ENCODE measurements at regions not wholly inside any gene's neighbourhood (a gene's known extent, or its start where the extent isn't known, plus 50 kb on each side); places are given as distances from the start of the nearest gene placed in this dataset.

DNA sequence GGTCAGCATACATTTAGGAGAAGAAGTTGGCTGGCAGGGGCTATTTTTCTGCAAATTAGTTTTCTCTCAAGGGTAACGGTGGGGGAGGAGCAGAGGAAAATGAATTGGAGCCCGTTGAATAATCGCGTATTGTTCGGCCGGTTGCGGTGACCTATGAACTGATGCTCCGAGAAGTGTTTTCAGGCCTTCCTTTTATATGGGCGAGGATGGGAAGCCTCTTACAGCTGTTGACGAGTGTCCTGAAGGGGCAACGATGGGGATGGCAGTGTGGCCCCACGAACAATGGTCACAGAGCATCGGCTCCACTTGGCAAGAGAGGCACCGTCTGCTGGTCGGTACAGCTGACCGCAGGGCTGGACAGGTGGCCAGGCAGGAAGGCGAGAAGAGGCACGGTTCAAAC, 400.7 kb downstream of the ZSWIM6 start:
- Histone ChIP-seq H3K9me3 (ENCODE audit: control insufficient read depth in 2 of 2, low read length in 2 of 2) (no peaks in the 10 kb centered on the region), H3K4me3 (ENCODE audit: low read length in 2 of 2) (no peak overlapping the region), H3K27ac (ENCODE audit: low read depth in 2 of 2, low read length in 2 of 2) (no peak overlapping the region), H3K27me3 (ENCODE audit: control insufficient read depth in 2 of 2, insufficient read depth in 2 of 2, low read length in 2 of 2) (no peaks in the 10 kb centered on the region), H3K4me1 (ENCODE audit: control insufficient read depth in 2 of 2, insufficient read depth in 2 of 2, low read length in 2 of 2) (no peaks in the 10 kb centered on the region), H3K36me3 (ENCODE audit: control insufficient read depth in 2 of 2, insufficient read depth in 2 of 2, low read length in 2 of 2) (no peaks in the 10 kb centered on the region), H3K9ac (ENCODE audit: low read depth in 1 of 2, low read length in 2 of 2) (no peak overlapping the region)

DNA sequence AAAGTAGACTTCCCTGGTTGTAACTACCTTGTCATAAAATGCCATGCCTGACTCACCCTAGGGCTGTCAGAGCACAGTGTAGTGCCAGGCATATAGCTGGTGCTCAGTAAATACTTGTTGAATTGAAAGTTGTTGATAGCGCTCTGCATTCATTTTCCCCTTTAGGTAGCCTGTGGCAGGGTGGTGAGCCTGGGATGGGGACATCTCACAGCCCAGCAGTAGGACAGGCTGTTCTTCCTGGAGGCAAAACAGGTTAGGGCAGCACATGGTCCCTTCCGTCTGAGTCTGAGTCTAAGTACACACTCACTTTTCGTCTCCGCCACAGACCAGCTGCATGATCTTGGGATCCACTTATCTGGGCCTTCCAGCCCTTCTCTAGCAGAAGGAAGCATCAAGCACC, 401.9 kb downstream of the ZSWIM6 start:
- no peak overlapping the region for H3K4me3 ChIP-seq (ENCODE audit: low read length in 2 of 2)
- no peaks in the 10 kb centered on the region for H3K36me3 ChIP-seq (ENCODE audit: control insufficient read depth in 2 of 2, insufficient read depth in 2 of 2, low read length in 2 of 2)
- H3K9ac ChIP-seq (ENCODE audit: low read depth in 1 of 2, low read length in 2 of 2) = no peak overlapping the region
- H3K9me3 ChIP-seq (ENCODE audit: control insufficient read depth in 2 of 2, low read length in 2 of 2) = no peaks in the 10 kb centered on the region
- no peaks in the 10 kb centered on the region for H3K27me3 ChIP-seq (ENCODE audit: control insufficient read depth in 2 of 2, insufficient read depth in 2 of 2, low read length in 2 of 2)
- no peaks in the 10 kb centered on the region for H3K4me1 ChIP-seq (ENCODE audit: control insufficient read depth in 2 of 2, insufficient read depth in 2 of 2, low read length in 2 of 2)
- no peak overlapping the region for H3K27ac ChIP-seq (ENCODE audit: low read depth in 2 of 2, low read length in 2 of 2)

DNA sequence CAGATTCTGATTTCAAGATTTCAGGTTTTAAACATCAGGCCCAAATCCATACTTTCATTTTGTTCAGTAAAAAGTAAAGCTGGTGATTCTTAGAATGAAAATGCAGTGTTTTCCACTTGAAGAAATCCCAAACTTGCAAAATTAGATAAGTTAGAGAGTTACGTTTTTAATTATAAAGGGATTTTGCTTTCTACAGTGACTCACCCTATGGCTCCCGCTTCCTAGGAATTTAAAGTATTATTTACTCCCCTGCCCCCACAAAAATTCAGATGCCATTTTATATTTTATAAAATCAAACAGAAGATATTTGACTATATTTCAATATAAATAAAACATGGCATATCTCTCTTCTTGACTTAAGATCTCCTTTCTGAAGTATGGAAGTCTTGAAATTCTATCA, 402.9 kb downstream of the ZSWIM6 start:
- Histone ChIP-seq H3K36me3 (ENCODE audit: control insufficient read depth in 2 of 2, insufficient read depth in 2 of 2, low read length in 2 of 2) (no peaks in the 10 kb centered on the region), H3K4me3 (ENCODE audit: low read length in 2 of 2) (no peak overlapping the region), H3K27me3 (ENCODE audit: control insufficient read depth in 2 of 2, insufficient read depth in 2 of 2, low read length in 2 of 2) (no peaks in the 10 kb centered on the region), H3K9me3 (ENCODE audit: control insufficient read depth in 2 of 2, low read length in 2 of 2) (no peaks in the 10 kb centered on the region), H3K27ac (ENCODE audit: low read depth in 2 of 2, low read length in 2 of 2) (no peak overlapping the region), H3K9ac (ENCODE audit: low read depth in 1 of 2, low read length in 2 of 2) (no peak overlapping the region), H3K4me1 (ENCODE audit: control insufficient read depth in 2 of 2, insufficient read depth in 2 of 2, low read length in 2 of 2) (no peaks in the 10 kb centered on the region)

DNA sequence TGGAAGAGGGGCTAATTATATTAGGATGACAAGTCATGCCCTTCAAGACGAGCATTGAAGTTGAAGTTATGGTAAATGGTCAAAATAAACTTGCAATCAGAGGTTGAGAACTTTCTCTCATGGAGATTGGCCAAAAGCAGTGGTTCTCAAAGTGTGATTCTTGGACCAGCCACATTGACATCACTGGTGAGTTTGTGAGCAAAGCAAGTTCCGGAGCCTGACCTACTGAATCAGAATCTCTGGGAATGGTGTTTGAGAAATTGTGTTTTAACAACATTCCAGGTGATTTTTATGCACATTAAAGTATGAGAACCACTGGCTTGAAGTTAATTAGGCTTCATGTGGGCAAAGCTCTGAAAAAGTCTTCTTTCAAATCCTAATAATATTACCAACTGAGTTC, 403.5 kb downstream of the ZSWIM6 start:
- Histone ChIP-seq H3K4me1 (ENCODE audit: control insufficient read depth in 2 of 2, insufficient read depth in 2 of 2, low read length in 2 of 2) (no peaks in the 10 kb centered on the region), H3K27me3 (ENCODE audit: control insufficient read depth in 2 of 2, insufficient read depth in 2 of 2, low read length in 2 of 2) (no peaks in the 10 kb centered on the region), H3K9ac (ENCODE audit: low read depth in 1 of 2, low read length in 2 of 2) (no peak overlapping the region), H3K36me3 (ENCODE audit: control insufficient read depth in 2 of 2, insufficient read depth in 2 of 2, low read length in 2 of 2) (no peaks in the 10 kb centered on the region), H3K9me3 (ENCODE audit: control insufficient read depth in 2 of 2, low read length in 2 of 2) (no peaks in the 10 kb centered on the region), H3K27ac (ENCODE audit: low read depth in 2 of 2, low read length in 2 of 2) (no peak overlapping the region), H3K4me3 (ENCODE audit: low read length in 2 of 2) (no peak overlapping the region)

DNA sequence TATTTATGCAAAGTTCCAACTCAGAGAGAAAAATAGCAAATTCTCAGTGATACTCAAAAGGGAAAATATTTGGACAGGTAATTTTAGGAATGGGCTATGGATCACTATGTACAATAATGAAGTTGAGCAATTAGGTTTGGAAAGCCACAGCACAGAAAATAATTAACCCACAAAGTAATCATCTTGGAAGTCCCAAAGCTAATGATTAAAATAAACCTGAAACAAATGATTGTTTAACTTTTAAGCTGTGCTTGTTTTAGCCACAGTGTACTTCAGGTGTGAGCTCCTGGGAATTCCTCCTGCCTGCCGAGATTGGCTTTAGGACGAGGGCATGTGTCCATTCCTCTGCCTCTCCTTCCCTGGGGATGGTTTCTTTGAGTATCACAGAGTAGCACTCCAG, 403.9 kb downstream of the ZSWIM6 start:
- Histone ChIP-seq H3K4me1 (ENCODE audit: control insufficient read depth in 2 of 2, insufficient read depth in 2 of 2, low read length in 2 of 2) (no peaks in the 10 kb centered on the region), H3K36me3 (ENCODE audit: control insufficient read depth in 2 of 2, insufficient read depth in 2 of 2, low read length in 2 of 2) (no peaks in the 10 kb centered on the region), H3K4me3 (ENCODE audit: low read length in 2 of 2) (no peak overlapping the region), H3K27ac (ENCODE audit: low read depth in 2 of 2, low read length in 2 of 2) (no peak overlapping the region), H3K9ac (ENCODE audit: low read depth in 1 of 2, low read length in 2 of 2) (no peak overlapping the region), H3K9me3 (ENCODE audit: control insufficient read depth in 2 of 2, low read length in 2 of 2) (no peaks in the 10 kb centered on the region), H3K27me3 (ENCODE audit: control insufficient read depth in 2 of 2, insufficient read depth in 2 of 2, low read length in 2 of 2) (no peaks in the 10 kb centered on the region)

DNA sequence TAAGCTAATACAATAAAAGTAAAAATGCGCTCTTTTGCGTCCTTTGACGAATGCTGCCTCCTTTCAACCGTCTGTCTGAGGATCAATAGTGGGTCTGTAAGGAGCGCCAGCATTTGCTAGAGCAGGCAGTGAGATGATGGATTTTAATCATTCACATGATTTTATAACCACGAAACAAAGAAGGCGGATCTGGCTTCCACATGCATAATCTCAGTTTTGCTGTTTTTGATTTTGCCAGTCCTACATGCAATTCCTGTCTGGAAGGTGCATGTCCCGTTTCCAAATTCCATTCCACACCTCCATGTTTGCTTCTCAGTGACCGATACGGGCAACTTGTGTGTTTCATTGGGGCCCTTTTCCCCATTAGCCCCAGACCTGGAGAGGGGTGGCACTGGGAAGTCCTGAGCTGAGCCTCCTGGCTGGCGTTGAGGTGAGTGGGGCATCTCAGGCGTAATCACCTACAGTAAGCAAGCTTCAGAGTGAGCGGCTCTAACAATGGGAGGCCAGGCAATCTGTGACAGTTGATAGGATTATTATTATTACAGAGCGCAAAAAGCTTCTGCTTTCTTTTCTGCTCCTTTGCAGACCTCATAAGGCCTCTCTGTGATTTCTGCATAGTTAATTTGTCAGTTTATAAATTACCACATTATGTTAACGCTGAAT, 405.4 kb downstream of the ZSWIM6 start:
- Histone ChIP-seq H3K4me3 (ENCODE audit: low read length in 2 of 2) (no peak overlapping the region), H3K4me1 (ENCODE audit: control insufficient read depth in 2 of 2, insufficient read depth in 2 of 2, low read length in 2 of 2) (no peaks in the 10 kb centered on the region), H3K9me3 (ENCODE audit: control insufficient read depth in 2 of 2, low read length in 2 of 2) (no peaks in the 10 kb centered on the region), H3K36me3 (ENCODE audit: control insufficient read depth in 2 of 2, insufficient read depth in 2 of 2, low read length in 2 of 2) (no peaks in the 10 kb centered on the region), H3K9ac (ENCODE audit: low read depth in 1 of 2, low read length in 2 of 2) (no peak overlapping the region), H3K27me3 (ENCODE audit: control insufficient read depth in 2 of 2, insufficient read depth in 2 of 2, low read length in 2 of 2) (no peaks in the 10 kb centered on the region), H3K27ac (ENCODE audit: low read depth in 2 of 2, low read length in 2 of 2) (no peak overlapping the region)

DNA sequence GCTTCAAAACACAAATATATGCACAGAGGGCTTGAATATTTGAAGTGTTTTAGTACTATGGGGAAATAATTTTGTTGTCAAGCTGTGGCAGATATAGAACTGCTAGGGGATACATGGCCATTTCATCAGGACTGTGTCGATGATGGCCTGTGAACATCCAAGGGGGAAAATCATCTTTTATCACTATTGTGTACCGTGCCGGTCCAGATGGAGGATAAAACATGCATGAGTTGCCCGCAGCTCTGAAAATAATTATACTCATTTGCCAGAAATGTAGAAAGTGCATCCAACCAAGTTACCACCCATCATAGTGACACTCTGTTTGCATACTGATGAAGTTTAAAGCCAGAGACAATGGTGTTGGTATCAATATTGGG, 405.9 kb downstream of the ZSWIM6 start:
- no peaks in the 10 kb centered on the region for H3K36me3 ChIP-seq (ENCODE audit: control insufficient read depth in 2 of 2, insufficient read depth in 2 of 2, low read length in 2 of 2)
- H3K9ac ChIP-seq (ENCODE audit: low read depth in 1 of 2, low read length in 2 of 2) = no peak overlapping the region
- no peaks in the 10 kb centered on the region for H3K9me3 ChIP-seq (ENCODE audit: control insufficient read depth in 2 of 2, low read length in 2 of 2)
- H3K4me1 ChIP-seq (ENCODE audit: control insufficient read depth in 2 of 2, insufficient read depth in 2 of 2, low read length in 2 of 2) = no peaks in the 10 kb centered on the region
- H3K27me3 ChIP-seq (ENCODE audit: control insufficient read depth in 2 of 2, insufficient read depth in 2 of 2, low read length in 2 of 2) = no peaks in the 10 kb centered on the region
- no peak overlapping the region for H3K27ac ChIP-seq (ENCODE audit: low read depth in 2 of 2, low read length in 2 of 2)
- H3K4me3 ChIP-seq (ENCODE audit: low read length in 2 of 2) = no peak overlapping the region

DNA sequence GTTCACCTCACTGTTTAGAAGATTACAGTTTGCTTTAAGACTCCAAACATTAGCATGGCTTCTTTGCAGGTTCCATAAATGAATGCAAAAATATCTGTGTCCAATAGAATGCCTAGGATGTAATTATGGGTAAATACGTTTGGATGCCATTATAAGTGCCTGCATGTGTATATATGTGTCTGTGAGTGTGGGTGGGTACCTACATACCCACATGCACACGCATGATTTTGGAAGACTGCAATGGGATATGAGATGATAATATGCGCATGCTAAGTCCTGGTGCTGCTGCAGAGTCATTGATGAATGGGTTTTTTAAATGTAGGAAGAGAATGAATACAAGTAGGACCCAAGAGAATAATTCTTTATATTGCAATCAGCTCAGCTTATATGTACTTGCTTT, 406.4 kb downstream of the ZSWIM6 start:
- Histone ChIP-seq H3K4me1 (ENCODE audit: control insufficient read depth in 2 of 2, insufficient read depth in 2 of 2, low read length in 2 of 2) (no peaks in the 10 kb centered on the region), H3K27ac (ENCODE audit: low read depth in 2 of 2, low read length in 2 of 2) (no peak overlapping the region), H3K9ac (ENCODE audit: low read depth in 1 of 2, low read length in 2 of 2) (no peak overlapping the region), H3K4me3 (ENCODE audit: low read length in 2 of 2) (no peak overlapping the region), H3K27me3 (ENCODE audit: control insufficient read depth in 2 of 2, insufficient read depth in 2 of 2, low read length in 2 of 2) (no peaks in the 10 kb centered on the region), H3K9me3 (ENCODE audit: control insufficient read depth in 2 of 2, low read length in 2 of 2) (no peaks in the 10 kb centered on the region), H3K36me3 (ENCODE audit: control insufficient read depth in 2 of 2, insufficient read depth in 2 of 2, low read length in 2 of 2) (no peaks in the 10 kb centered on the region)

DNA sequence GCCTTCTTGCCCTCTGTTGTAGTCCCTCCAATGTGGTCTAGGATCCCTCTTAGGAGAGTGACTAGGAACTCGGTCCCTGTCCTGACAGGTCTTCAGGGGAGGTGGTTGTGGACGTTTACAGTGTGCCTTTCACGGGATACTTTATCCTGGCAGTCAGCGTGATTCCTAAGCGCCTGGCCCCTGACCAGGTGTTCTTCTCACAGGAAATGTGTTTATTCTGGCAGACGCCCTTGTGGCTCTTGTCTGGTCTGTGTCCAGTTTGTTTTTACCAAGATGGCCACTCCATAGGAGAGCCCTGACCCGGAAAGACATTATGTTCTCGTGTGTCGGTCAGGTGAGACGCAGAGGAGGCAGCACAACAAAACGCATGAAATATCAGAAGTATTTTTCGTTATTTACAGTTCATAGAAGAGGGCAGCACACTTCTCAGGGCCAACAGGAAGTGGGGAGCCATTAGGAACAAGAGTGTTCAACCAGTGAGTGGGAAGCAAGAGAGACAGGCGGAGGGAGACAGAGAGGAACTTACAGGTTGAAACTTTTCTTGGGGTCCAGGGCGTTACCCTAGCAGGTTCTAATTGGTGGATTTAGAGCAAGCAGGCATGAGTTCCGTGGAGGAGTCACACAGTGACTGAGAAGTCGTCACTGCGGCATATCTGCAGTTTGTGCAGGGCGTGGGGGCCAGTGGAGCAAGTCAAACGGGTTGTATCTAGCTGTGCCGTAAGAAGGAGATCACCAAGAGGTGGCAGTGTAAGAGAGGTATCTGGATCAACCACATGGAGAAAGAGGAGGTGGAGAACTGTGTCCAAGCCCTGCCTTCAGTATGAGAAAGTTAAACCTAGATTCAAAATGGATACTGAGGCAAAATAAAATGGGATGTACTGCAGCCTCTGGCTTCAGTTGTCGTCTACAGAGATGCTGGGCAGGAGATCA, 412.9 kb downstream of the ZSWIM6 start:
- no peak overlapping the region for H3K4me3 ChIP-seq (ENCODE audit: low read length in 2 of 2)
- no peaks in the 10 kb centered on the region for H3K9me3 ChIP-seq (ENCODE audit: control insufficient read depth in 2 of 2, low read length in 2 of 2)
- H3K36me3 ChIP-seq (ENCODE audit: control insufficient read depth in 2 of 2, insufficient read depth in 2 of 2, low read length in 2 of 2) = no peaks in the 10 kb centered on the region
- no peak overlapping the region for H3K9ac ChIP-seq (ENCODE audit: low read depth in 1 of 2, low read length in 2 of 2)
- H3K27me3 ChIP-seq (ENCODE audit: control insufficient read depth in 2 of 2, insufficient read depth in 2 of 2, low read length in 2 of 2) = no peaks in the 10 kb centered on the region
- no peaks in the 10 kb centered on the region for H3K4me1 ChIP-seq (ENCODE audit: control insufficient read depth in 2 of 2, insufficient read depth in 2 of 2, low read length in 2 of 2)
- no peak overlapping the region for H3K27ac ChIP-seq (ENCODE audit: low read depth in 2 of 2, low read length in 2 of 2)

DNA sequence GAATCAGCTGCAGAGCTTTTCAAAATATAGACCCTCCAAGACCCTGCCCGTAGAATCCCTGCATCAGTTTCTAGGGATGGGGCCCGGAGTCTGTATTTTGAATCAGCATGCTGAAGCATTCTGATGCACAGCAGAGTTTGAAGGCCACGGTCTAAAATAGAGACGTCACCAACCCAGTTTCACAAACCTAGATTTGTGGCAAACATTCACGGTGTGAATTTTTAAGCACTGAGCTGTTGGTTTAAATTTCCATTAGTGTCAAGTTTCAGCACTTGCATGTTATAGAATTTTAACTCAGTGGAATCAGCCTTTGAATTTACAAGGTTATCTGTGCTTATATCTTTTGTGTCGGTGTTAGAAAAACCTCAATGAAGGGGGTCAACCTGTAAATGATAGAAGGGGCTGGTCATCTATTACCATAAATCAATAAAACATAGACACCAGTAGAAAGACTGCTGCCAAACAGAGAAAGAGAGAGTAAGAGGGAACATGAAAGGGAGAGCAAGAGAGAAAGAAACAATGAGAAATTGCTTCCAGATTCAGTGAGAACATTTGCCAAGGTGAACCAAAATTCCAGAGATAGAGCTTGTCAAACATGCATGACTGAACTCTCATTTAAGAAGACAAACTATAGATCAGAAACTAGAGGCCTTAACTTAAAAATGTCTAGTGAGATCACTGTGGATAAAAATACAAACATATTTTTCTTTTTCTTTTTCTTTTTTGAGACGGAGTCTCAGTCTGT, 414.9 kb downstream of the ZSWIM6 start:
- H3K9me3 ChIP-seq (ENCODE audit: control insufficient read depth in 2 of 2, low read length in 2 of 2) = no peaks in the 10 kb centered on the region
- H3K9ac ChIP-seq (ENCODE audit: low read depth in 1 of 2, low read length in 2 of 2) = no peak overlapping the region
- no peaks in the 10 kb centered on the region for H3K4me1 ChIP-seq (ENCODE audit: control insufficient read depth in 2 of 2, insufficient read depth in 2 of 2, low read length in 2 of 2)
- H3K4me3 ChIP-seq (ENCODE audit: low read length in 2 of 2) = no peak overlapping the region
- no peak overlapping the region for H3K27ac ChIP-seq (ENCODE audit: low read depth in 2 of 2, low read length in 2 of 2)
- H3K36me3 ChIP-seq (ENCODE audit: control insufficient read depth in 2 of 2, insufficient read depth in 2 of 2, low read length in 2 of 2) = no peaks in the 10 kb centered on the region
- no peaks in the 10 kb centered on the region for H3K27me3 ChIP-seq (ENCODE audit: control insufficient read depth in 2 of 2, insufficient read depth in 2 of 2, low read length in 2 of 2)
